ENCODE measurements at regions not wholly inside any gene's neighbourhood (a gene's known extent, or its start where the extent isn't known, plus 50 kb on each side); places are given as distances from the start of the nearest gene placed in this dataset.

GRCh38 chr2:212811921-212812320 is 273.3 kb upstream of the ERBB4 start:
- TF ChIP-seq, protein P1, sequence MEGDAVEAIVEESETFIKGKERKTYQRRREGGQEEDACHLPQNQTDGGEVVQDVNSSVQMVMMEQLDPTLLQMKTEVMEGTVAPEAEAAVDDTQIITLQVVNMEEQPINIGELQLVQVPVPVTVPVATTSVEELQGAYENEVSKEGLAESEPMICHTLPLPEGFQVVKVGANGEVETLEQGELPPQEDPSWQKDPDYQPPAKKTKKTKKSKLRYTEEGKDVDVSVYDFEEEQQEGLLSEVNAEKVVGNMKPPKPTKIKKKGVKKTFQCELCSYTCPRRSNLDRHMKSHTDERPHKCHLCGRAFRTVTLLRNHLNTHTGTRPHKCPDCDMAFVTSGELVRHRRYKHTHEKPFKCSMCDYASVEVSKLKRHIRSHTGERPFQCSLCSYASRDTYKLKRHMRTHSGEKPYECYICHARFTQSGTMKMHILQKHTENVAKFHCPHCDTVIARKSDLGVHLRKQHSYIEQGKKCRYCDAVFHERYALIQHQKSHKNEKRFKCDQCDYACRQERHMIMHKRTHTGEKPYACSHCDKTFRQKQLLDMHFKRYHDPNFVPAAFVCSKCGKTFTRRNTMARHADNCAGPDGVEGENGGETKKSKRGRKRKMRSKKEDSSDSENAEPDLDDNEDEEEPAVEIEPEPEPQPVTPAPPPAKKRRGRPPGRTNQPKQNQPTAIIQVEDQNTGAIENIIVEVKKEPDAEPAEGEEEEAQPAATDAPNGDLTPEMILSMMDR (IDR thresholded peaks at IDR 0.05; ENCODE audit: insufficient read depth, low read length, poor library complexity, severe bottlenecking): no peak
- TF ChIP-seq EZH2phosphoT487 (conservative IDR thresholded peaks at IDR 0.05; ENCODE audit: low read length): no peak
